Karpas-422 (cell line): ENCODE measurements at regions not wholly inside any gene's neighbourhood (a gene's known extent, or its start where the extent isn't known, plus 50 kb on each side); places are given as distances from the start of the nearest gene placed in this dataset.

ENCODE experiments used
- DNase-seq: peaks from one replicate; pipeline ENCODE4 v3.0.0-alpha.2; 2015
- H2AFZ ChIP-seq: fragments of 200-600 bp; sonication (generic); 2 replicates; pipeline ENCODE4 v1.6.1; 2014; ENCODE audit warnings: antibody characterized with exemption, low read length, mixed read lengths
- H3K27ac ChIP-seq: fragments of 200-600 bp; sonication (generic); 2 replicates; pipeline ENCODE4 v1.5.1; 2014; ENCODE audit warnings: mild to moderate bottlenecking, low read length, moderate library complexity
- H3K27me3 ChIP-seq: fragments of 200-600 bp; sonication (generic); 2 replicates; pipeline ENCODE4 v1.6.1; 2014; ENCODE audit warnings: low read length, mixed read lengths
- H3K36me3 ChIP-seq: fragments of 200-600 bp; sonication (generic); 2 replicates; pipeline ENCODE4 v1.6.1; 2014; ENCODE audit warnings: low read length, mixed read lengths; ENCODE audit not compliant: insufficient read depth
- H3K4me1 ChIP-seq: fragments of 200-600 bp; sonication (generic); 2 replicates; pipeline ENCODE4 v1.6.1; 2014; ENCODE audit warnings: mild to moderate bottlenecking, low read length, mixed read lengths
- H3K4me2 ChIP-seq: fragments of 200-600 bp; sonication (generic); 2 replicates; pipeline ENCODE4 v1.6.1; 2014; ENCODE audit warnings: low read length, low read depth, mild to moderate bottlenecking; ENCODE audit not compliant: poor library complexity, severe bottlenecking
- H3K4me3 ChIP-seq: fragments of 200-600 bp; sonication (generic); 2 replicates; pipeline ENCODE4 v1.5.1; 2014; ENCODE audit warnings: mild to moderate bottlenecking, antibody characterized with exemption, low read length, mixed read lengths
- H3K79me2 ChIP-seq: fragments of 200-600 bp; sonication (generic); 2 replicates; pipeline ENCODE4 v1.6.1; 2014; ENCODE audit warnings: mild to moderate bottlenecking, low read length, mixed read lengths
- H3K9ac ChIP-seq: fragments of 200-600 bp; sonication (generic); 2 replicates; pipeline ENCODE4 v1.6.0; 2014; ENCODE audit warnings: low read length
- H3K9me2 ChIP-seq: fragments of 200-600 bp; sonication (generic), shearing (Covaris generic); replicated peaks from 2 replicates; pipeline ENCODE4 v1.6.0; 2014; ENCODE audit warnings: mild to moderate bottlenecking, low read length, moderate library complexity; ENCODE audit not compliant: insufficient read depth
- H3K9me3 ChIP-seq: fragments of 300-700, 200-600 bp; sonication (generic); 2 replicates; pipeline ENCODE4 v1.6.1; 2014; ENCODE audit warnings: low read length, mixed read lengths
- H4K20me1 ChIP-seq: fragments of 200-600 bp; sonication (generic); 2 replicates; pipeline ENCODE4 v1.6.1; 2014; ENCODE audit warnings: mild to moderate bottlenecking, antibody characterized with exemption, low read length, low read depth; ENCODE audit not compliant: insufficient read depth

DNA sequence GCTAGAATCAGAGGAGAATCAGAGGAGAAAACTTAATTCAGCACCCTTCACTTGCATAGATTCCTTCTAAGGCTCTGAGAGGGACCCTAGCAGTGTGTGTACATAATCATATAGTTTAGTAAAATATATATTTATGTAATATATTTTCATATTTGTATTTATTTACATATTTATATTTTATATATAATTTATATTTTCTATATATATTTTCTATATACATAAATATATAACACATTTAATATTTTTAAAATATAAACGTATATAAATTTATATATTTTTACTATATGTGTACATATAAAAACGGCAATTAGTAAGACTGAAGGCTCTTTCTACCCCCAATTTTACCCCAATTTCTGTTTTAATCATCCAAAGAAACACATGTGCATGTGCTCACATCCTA is 80.3 kb downstream of the NXPE2 start:
- no peak for DNase-seq
- Histone ChIP-seq H3K9ac (no peak overlapping the region), H3K4me1 (no peaks in the 10 kb centered on the region), H3K9me2 (no peaks in the 10 kb centered on the region), H3K79me2 (no peaks in the 10 kb centered on the region), H2AFZ (no peak overlapping the region), H3K36me3 (no peaks in the 10 kb centered on the region), H3K4me3 (no peak overlapping the region), H3K27me3 (no peaks in the 10 kb centered on the region), H3K9me3 (no peaks in the 10 kb centered on the region), H3K27ac (no peak overlapping the region), H4K20me1 (no peaks in the 10 kb centered on the region), H3K4me2 (no peak overlapping the region)

- no peaks in the 10 kb centered on the region for H4K20me1 ChIP-seq
- DNase-seq, result peak; percentile 68
- H3K36me3 ChIP-seq, result no peaks in the 10 kb centered on the region
- H3K9ac ChIP-seq, result no peak overlapping the region
- H3K27ac ChIP-seq, result no peak overlapping the region
- no peaks in the 10 kb centered on the region for H3K27me3 ChIP-seq
- no peak overlapping the region for H3K4me2 ChIP-seq
- H3K9me3 ChIP-seq, result no peaks in the 10 kb centered on the region
- H3K79me2 ChIP-seq, result no peaks in the 10 kb centered on the region
- H3K4me1 ChIP-seq, result no peaks in the 10 kb centered on the region
- no peak overlapping the region for H2AFZ ChIP-seq
- H3K4me3 ChIP-seq, result no peak overlapping the region
- H3K9me2 ChIP-seq, result no peaks in the 10 kb centered on the region
Measured at GRCh38 chr11:114762408-114762807, 84.1 kb downstream of the NXPE2 start.

- no peak for DNase-seq
- Histone ChIP-seq H3K4me2 (no peak overlapping the region), H3K36me3 (no peaks in the 10 kb centered on the region), H2AFZ (no peak overlapping the region), H3K9me2 (no peaks in the 10 kb centered on the region), H3K4me1 (no peaks in the 10 kb centered on the region), H3K27me3 (no peaks in the 10 kb centered on the region), H3K9me3 (no peaks in the 10 kb centered on the region), H3K9ac (no peak overlapping the region), H3K79me2 (no peaks in the 10 kb centered on the region), H3K4me3 (no peak overlapping the region), H4K20me1 (no peaks in the 10 kb centered on the region), H3K27ac (no peak overlapping the region)
Measured at GRCh38 chr11:114764563-114764962, 86.2 kb downstream of the NXPE2 start.

DNA sequence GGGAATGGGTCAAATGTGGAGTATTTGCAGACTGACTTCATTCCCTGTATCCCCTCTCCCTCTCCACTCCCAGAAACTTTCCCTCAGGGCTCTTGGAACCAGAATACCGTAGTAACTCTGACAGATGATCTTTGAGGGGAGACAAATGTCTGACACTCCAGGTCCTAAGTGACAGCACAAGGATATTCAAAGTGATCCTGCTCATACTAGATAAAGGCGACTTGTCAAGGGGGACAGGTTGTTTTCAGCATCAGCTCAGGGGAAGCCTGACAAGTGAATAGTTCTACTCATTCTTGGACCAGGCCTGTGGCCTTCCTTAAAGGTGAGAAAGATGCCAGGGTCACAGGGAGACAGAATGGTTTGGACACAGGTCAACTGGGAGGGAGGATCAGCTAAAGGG is 92.8 kb downstream of the NXPE2 start:
- H3K4me2 ChIP-seq, result no peak overlapping the region
- H3K4me1 ChIP-seq, result peaks cover 7% of the 10 kb centered on the region; the same call in 1 of the 2 replicates
- H3K27me3 ChIP-seq, result no peaks in the 10 kb centered on the region
- H3K27ac ChIP-seq, result no peak overlapping the region
- no peaks in the 10 kb centered on the region for H3K9me3 ChIP-seq
- H3K9me2 ChIP-seq, result no peaks in the 10 kb centered on the region
- no peak overlapping the region for H2AFZ ChIP-seq
- no peaks in the 10 kb centered on the region for H4K20me1 ChIP-seq
- no peak overlapping the region for H3K9ac ChIP-seq
- no peaks in the 10 kb centered on the region for H3K36me3 ChIP-seq
- no peak for DNase-seq
- H3K79me2 ChIP-seq, result no peaks in the 10 kb centered on the region
- H3K4me3 ChIP-seq, result no peak overlapping the region

GRCh38 chr11:114773541-114774338 is 95.4 kb downstream of the NXPE2 start:
- Histone ChIP-seq H3K4me3 (no peak overlapping the region), H3K79me2 (no peaks in the 10 kb centered on the region), H3K27ac (no peak overlapping the region), H3K27me3 (no peaks in the 10 kb centered on the region), H3K4me2 (no peak overlapping the region), H4K20me1 (no peaks in the 10 kb centered on the region), H3K9ac (no peak overlapping the region), H3K4me1 (peaks cover 10% of the 10 kb centered on the region; the same call in 1 of the 2 replicates), H3K9me3 (no peaks in the 10 kb centered on the region), H2AFZ (no peak overlapping the region), H3K36me3 (no peaks in the 10 kb centered on the region), H3K9me2 (no peaks in the 10 kb centered on the region)
- DNase-seq, result no peak

DNA sequence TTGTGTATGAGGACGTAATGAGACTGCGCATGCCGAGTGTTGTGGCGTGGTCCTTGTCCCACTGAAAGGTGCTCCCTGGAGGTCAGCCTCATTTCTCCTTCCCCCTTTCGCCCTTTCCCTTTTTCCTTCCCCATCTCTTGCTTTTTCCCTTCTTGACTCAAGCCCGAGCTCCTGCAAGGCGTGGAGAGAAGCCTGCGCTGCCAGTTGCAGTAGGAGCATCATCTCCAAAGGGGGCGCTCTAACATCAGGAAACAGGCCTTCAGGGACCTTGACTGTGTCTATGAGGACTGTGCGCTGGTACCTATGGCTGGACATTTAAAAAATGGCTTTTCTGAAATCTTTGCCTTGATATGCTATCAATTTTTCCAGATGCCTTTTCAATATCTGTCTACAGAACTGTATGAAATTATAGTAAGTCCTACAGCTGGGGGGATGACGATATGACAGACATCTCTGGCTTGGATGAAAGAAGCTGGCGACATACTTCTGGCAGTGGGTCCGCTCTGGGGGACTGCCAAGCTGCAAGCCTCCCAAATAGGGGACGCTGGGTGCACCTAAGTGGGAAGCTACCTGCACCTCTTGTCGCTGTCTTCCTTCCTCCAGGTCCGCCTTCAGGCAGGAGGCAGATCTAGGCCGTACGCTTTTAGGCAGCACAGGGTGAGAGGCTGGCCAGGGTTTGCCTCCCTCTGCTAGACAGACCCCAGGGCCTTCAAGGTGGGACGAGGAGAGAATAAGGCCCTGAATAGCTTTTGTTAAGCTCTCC is 96.5 kb downstream of the NXPE2 start:
- Histone ChIP-seq H3K4me2 (no peak overlapping the region), H4K20me1 (no peaks in the 10 kb centered on the region), H3K4me3 (no peak overlapping the region), H3K4me1 (peaks cover 10% of the 10 kb centered on the region; the same call in 1 of the 2 replicates), H3K79me2 (no peaks in the 10 kb centered on the region), H3K9me2 (no peaks in the 10 kb centered on the region), H2AFZ (no peak overlapping the region), H3K9ac (no peak overlapping the region), H3K9me3 (no peaks in the 10 kb centered on the region), H3K27ac (no peak overlapping the region), H3K36me3 (no peaks in the 10 kb centered on the region), H3K27me3 (no peaks in the 10 kb centered on the region)
- peak; percentile 84 for DNase-seq

DNA sequence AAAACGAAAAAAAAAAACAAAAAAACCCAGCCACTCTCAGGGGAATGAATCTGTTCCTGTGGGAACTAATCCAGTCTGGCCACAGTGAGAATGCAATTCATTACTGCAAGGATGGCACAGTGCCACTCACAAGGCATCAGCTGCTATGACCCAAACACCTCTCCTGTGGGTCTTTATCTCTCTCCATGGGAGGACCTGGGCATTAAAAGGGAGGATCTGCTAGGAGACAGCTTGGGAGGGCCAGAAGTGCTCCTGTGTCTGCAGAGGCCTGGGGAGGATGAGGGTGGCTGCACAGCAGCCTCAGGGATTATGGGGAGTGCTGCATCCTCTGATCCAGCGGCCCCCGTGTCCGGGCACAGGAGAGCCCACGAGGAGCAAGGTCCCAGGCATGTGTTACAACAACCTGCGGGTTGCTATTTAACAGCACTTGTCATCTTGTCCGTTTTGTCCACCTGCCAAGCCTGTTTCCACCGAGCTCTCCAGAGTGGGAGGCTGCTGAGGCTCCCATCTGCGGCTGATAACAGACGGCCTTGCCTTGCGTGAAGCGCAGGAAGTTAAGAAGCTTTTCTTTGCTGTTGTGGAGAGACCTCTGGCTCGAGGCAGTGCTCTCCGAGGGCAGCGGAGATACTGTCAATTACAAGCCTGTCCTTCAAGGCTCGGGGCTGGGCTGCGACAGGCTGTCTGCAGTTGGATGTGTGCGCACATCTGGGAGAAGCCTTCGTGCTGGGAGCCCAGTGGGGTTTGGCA is 97.7 kb downstream of the NXPE2 start:
- no peaks in the 10 kb centered on the region for H3K27me3 ChIP-seq
- no peak for DNase-seq
- no peak overlapping the region for H3K4me2 ChIP-seq
- no peak overlapping the region for H3K4me3 ChIP-seq
- H3K9me3 ChIP-seq, result no peaks in the 10 kb centered on the region
- H4K20me1 ChIP-seq, result no peaks in the 10 kb centered on the region
- H3K36me3 ChIP-seq, result no peaks in the 10 kb centered on the region
- no peaks in the 10 kb centered on the region for H3K9me2 ChIP-seq
- H3K79me2 ChIP-seq, result no peaks in the 10 kb centered on the region
- H3K9ac ChIP-seq, result no peak overlapping the region
- no peak overlapping the region for H3K27ac ChIP-seq
- H3K4me1 ChIP-seq, result peaks cover 19% of the 10 kb centered on the region
- H2AFZ ChIP-seq, result no peak overlapping the region

GRCh38 chr11:114776956-114777355 is 98.6 kb downstream of the NXPE2 start:
- Histone ChIP-seq H3K4me2 (no peak overlapping the region), H3K9ac (no peak overlapping the region), H4K20me1 (no peaks in the 10 kb centered on the region), H3K79me2 (no peaks in the 10 kb centered on the region), H3K9me3 (no peaks in the 10 kb centered on the region), H2AFZ (no peak overlapping the region), H3K4me3 (no peak overlapping the region), H3K4me1 (peaks cover 19% of the 10 kb centered on the region), H3K9me2 (no peaks in the 10 kb centered on the region), H3K27ac (no peak overlapping the region), H3K36me3 (no peaks in the 10 kb centered on the region), H3K27me3 (no peaks in the 10 kb centered on the region)
- DNase-seq, result no peak
